Stomach (tissue), 4 donors: ENCODE measurements at regions not wholly inside any gene's neighbourhood (a gene's known extent, or its start where the extent isn't known, plus 50 kb on each side); places are given as distances from the start of the nearest gene placed in this dataset.

Experiments used
- POLR2A ChIP-seq, 4 donors: fragments of 450-650 bp; IDR thresholded peaks; one replicate each; pipeline ENCODE4 v1.6.1; 2016; ENCODE audit warnings: antibody characterized with exemption in 4 of 4, control low read depth in 2 of 4, mild to moderate bottlenecking in 1 of 4, moderate library complexity in 1 of 4
- POLR2AphosphoS5 ChIP-seq, 3 donors: sonication (generic); formaldehyde crosslinking; IDR thresholded peaks; one replicate each; pipeline ENCODE4 v1.6.1; 2016; ENCODE audit warnings: antibody characterized with exemption in 3 of 3
- TF ChIP-seq, protein P1 (sequence below), 7 experiments: fragments of 450-650 bp in 4 of 7; fragments of 200-600 bp in 3 of 7; sonication (generic) in 3 of 7; IDR thresholded peaks; one replicate each; pipeline ENCODE4 v1.5.1; 2016 to 2019; ENCODE audit warnings: antibody characterized with exemption in 7 of 7, control low read depth in 2 of 7, mild to moderate bottlenecking in 1 of 7

DNA sequence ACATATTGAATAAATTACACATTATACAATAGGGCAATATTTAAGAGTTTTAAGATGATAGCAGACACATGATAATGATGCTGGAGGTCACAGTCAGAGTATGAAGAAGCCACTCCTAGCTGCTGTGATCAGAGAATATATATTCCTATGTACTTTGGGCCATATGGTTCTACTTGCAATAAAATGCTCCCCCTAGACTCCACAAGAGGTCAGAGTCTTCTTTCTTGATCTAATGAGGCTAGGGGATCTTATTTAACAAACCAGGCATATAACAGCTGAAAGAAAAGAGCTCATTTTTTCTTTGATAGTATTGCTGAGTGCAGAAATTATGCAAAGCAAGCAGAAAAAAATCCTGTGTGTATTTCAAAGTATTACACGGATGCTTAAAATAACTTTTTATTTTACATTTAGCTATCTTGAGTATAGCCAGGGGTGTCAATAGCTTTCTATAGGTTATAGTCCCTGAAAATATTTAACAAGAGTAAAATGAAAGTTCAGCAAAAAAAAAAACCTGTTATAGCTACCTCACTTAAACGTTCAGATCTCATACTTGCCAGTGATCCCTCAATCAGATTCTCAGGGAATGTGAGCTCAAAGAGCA, 748.7 kb upstream of the CHAC2 start:
- TF ChIP-seq, protein P1, sequence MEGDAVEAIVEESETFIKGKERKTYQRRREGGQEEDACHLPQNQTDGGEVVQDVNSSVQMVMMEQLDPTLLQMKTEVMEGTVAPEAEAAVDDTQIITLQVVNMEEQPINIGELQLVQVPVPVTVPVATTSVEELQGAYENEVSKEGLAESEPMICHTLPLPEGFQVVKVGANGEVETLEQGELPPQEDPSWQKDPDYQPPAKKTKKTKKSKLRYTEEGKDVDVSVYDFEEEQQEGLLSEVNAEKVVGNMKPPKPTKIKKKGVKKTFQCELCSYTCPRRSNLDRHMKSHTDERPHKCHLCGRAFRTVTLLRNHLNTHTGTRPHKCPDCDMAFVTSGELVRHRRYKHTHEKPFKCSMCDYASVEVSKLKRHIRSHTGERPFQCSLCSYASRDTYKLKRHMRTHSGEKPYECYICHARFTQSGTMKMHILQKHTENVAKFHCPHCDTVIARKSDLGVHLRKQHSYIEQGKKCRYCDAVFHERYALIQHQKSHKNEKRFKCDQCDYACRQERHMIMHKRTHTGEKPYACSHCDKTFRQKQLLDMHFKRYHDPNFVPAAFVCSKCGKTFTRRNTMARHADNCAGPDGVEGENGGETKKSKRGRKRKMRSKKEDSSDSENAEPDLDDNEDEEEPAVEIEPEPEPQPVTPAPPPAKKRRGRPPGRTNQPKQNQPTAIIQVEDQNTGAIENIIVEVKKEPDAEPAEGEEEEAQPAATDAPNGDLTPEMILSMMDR (IDR thresholded peaks at IDR 0.05): no peak
- TF ChIP-seq POLR2A (IDR thresholded peaks at IDR 0.05) (no peak), POLR2AphosphoS5 (IDR thresholded peaks at IDR 0.05) (no peak)
